ENCODE measurements at regions not wholly inside any gene's neighbourhood (a gene's known extent, or its start where the extent isn't known, plus 50 kb on each side); places are given as distances from the start of the nearest gene placed in this dataset.

DNA sequence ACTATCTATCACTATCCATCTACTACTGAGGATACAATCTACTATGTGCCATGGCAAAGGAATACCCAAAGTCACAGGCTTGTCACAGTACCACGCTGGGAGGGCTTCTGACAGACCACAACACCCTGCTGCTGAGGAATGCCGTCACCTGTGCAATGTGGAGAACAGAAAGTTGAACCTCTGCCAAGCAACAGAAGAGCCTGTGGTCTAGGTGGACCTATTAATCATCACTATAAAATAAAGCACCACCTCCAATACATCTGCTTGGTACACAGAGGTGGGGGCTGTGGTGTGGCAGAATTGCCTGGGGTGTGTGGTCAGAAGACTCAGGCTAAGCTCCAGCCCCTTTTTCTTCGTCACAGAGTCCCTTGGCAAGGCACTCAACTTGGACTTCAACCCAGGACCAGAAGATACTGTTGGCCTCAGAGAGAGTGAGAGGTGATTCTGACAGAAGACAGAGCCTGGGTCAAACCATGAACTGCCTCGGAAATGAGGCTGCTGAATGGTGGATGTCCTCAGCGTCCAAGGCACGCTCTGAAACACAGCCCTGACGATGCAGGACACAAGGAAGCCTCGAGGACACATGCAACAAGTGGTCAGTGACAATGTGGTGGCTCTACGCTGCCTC is 189.4 kb upstream of the CHRNA7 start (continued):
- TF ChIP-seq MTA2 (IDR thresholded peaks at IDR 0.05; ENCODE audit: low read depth): no peak
- TF ChIP-seq YBX1 (IDR thresholded peaks at IDR 0.05): no peak

DNA sequence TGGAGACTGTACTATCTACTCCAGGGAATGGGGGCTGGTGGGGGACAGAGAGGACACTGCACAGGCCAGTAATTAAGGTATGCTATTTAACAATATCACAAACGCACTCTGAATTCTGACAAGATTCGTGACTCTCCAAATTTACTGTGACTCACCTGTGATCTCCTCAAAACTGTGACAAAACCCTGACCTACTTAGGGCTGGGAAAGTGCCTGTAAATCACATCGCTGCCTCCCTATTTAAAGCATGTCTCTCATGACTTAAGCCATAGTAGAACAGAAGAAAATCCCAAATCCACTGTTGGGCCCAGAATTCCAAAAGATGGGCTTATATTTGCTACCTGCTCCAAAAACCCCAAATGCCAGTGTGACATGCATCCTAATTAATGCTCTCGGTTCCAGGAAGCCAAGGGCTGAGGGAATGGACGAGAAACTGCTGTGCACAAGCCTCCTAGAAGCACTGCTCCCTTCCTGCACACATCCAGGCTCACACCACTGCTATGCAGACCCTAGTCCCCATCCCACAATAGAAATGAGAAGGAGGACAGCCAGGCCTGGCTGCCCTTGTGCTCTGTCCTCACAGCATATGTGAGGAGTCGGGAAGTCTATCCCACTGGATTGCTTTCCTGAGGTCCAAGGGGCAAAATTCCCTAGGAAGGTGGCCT is 187.7 kb upstream of the CHRNA7 start:
- no TSS peak for BruUV-seq (replicated peaks)
- Histone ChIP-seq H3K79me2 (ENCODE audit: control insufficient read depth, insufficient read depth, low read length) (no peaks in the 10 kb centered on the region), H3K4me1 (ENCODE audit: control insufficient read depth, insufficient read depth, low read length) (no peaks in the 10 kb centered on the region), H3K27ac (ENCODE audit: control insufficient read depth, insufficient read depth) (no peak overlapping the region), H3K9ac (ENCODE audit: control insufficient read depth, insufficient read depth, low read length) (no peak overlapping the region), H3K4me3 (no peak overlapping the region), H3K27me3 (replicated peaks in 1 of 2; ENCODE audit: control insufficient read depth in 2 of 2, insufficient read depth in 2 of 2, low read length in 1 of 2) (no peaks in the 10 kb centered on the region), H2AFZ (ENCODE audit: control insufficient read depth, low read depth, low read length) (no peak overlapping the region), H3K4me2 (ENCODE audit: control insufficient read depth, insufficient read depth) (no peak overlapping the region), H4K20me1 (ENCODE audit: control insufficient read depth, insufficient read depth) (no peaks in the 10 kb centered on the region), H3K36me3 (ENCODE audit: control insufficient read depth in 2 of 2, insufficient read depth in 2 of 2, low read length in 1 of 2) (no peaks in the 10 kb centered on the region), H3K9me3 (replicated peaks; ENCODE audit: control insufficient read depth, insufficient read depth, low read length) (no peaks in the 10 kb centered on the region)
- ATAC-seq (no peak), DNase-seq (ENCODE audit: low read depth, low spot score) (no peak), FAIRE-seq (no peak)
- RAD21 ChIA-PET (ENCODE audit: unreplicated experiment): no interaction called here
- in situ Hi-C loops (cut with MboI): no loop called here
- SMC1A ChIA-PET (ENCODE audit: uncharacterized antibody, unreplicated experiment): no interaction called here
- POLR2A ChIA-PET: no interaction called here
- TF ChIP-seq NR2C2 (IDR thresholded peaks at IDR 0.05; ENCODE audit: borderline replicate concordance, control insufficient read depth, insufficient read length, low read depth): no peak
- TF ChIP-seq YY1 (IDR thresholded peaks at IDR 0.05; ENCODE audit: low read depth, low read length): no peak
- no peak for TF ChIP-seq GABPA (IDR thresholded peaks at IDR 0.05; ENCODE audit: low read depth)
- TF ChIP-seq RBBP5 (conservative IDR thresholded peaks at IDR 0.05): no peak
- TF ChIP-seq BHLHE40 (IDR thresholded peaks at IDR 0.05; ENCODE audit: borderline replicate concordance in 1 of 2, low read depth in 2 of 2, low read length in 1 of 2): no peak
- no peak for TF ChIP-seq NFIC (IDR thresholded peaks at IDR 0.05; ENCODE audit: low read depth, low read length)
- no peak for TF ChIP-seq MEF2A (IDR thresholded peaks at IDR 0.05; ENCODE audit: insufficient read depth, low read depth, low read length)
- TF ChIP-seq SMAD1 (IDR thresholded peaks at IDR 0.05; ENCODE audit: low read depth, partially characterized antibody): no peak
- no peak for TF ChIP-seq NR2C1 (IDR thresholded peaks at IDR 0.05)
- TF ChIP-seq PAX8 (IDR thresholded peaks at IDR 0.05): no peak
- TF ChIP-seq SREBF1 (IDR thresholded peaks at IDR 0.05; ENCODE audit: low read length): no peak
- TF ChIP-seq, protein P1, sequence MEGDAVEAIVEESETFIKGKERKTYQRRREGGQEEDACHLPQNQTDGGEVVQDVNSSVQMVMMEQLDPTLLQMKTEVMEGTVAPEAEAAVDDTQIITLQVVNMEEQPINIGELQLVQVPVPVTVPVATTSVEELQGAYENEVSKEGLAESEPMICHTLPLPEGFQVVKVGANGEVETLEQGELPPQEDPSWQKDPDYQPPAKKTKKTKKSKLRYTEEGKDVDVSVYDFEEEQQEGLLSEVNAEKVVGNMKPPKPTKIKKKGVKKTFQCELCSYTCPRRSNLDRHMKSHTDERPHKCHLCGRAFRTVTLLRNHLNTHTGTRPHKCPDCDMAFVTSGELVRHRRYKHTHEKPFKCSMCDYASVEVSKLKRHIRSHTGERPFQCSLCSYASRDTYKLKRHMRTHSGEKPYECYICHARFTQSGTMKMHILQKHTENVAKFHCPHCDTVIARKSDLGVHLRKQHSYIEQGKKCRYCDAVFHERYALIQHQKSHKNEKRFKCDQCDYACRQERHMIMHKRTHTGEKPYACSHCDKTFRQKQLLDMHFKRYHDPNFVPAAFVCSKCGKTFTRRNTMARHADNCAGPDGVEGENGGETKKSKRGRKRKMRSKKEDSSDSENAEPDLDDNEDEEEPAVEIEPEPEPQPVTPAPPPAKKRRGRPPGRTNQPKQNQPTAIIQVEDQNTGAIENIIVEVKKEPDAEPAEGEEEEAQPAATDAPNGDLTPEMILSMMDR (IDR thresholded peaks at IDR 0.05 in 2 of 3, conservative IDR thresholded peaks at IDR 0.05 in 1 of 3; ENCODE audit: control insufficient read depth in 2 of 3, extremely low read depth in 1 of 3, insufficient read depth in 1 of 3, low read depth in 3 of 3, low read length in 3 of 3): no peak
- CTCF ChIA-PET: no interaction called here
- 13% methylated on average over 6 of the region's 6 CpGs for WGBS (ENCODE audit: insufficient coverage, insufficient replicate concordance, low lambda C conversion rate, missing lambda C conversion rate)
- intact Hi-C loops (cut with micrococcal nuclease; ENCODE audit: unreplicated experiment): no loop called here

All from GM12878 (cell line).